Neural progenitor cell (in vitro differentiated cells): ENCODE measurements at regions not wholly inside any gene's neighbourhood (a gene's known extent, or its start where the extent isn't known, plus 50 kb on each side); places are given as distances from the start of the nearest gene placed in this dataset.

Experiments
- EZH2 ChIP-seq: fragments of 200-600 bp; sonication (generic); IDR thresholded peaks from 2 replicates; pipeline ENCODE4 v1.6.1; 2017; ENCODE audit warnings: antibody characterized with exemption, mild to moderate bottlenecking, moderate library complexity
- TF ChIP-seq, protein P1 (sequence below): fragments of 200-600 bp; sonication (generic); IDR thresholded peaks from 2 replicates; pipeline ENCODE4 v1.5.1; 2017; ENCODE audit warnings: antibody characterized with exemption, mild to moderate bottlenecking

DNA sequence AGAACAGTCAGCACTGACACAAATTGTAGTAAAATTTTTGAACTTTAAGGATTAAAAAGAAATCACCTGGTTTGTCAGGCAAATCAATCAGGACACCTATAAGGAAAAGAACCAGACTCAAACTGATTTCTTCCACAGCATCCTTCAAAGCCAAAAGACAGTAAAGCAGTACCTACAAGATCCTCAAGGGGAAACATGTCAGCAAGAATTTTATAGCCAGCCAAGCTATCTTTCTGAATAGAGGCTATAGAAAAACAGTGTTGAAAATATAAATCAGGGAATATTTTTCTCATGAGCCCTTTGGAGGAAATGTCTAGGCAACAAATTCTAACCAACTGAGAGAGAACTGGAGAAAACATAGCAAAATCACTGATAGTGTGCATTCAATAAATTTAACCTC is 301.4 kb upstream of the UBE2E2 start:
- TF ChIP-seq, protein P1, sequence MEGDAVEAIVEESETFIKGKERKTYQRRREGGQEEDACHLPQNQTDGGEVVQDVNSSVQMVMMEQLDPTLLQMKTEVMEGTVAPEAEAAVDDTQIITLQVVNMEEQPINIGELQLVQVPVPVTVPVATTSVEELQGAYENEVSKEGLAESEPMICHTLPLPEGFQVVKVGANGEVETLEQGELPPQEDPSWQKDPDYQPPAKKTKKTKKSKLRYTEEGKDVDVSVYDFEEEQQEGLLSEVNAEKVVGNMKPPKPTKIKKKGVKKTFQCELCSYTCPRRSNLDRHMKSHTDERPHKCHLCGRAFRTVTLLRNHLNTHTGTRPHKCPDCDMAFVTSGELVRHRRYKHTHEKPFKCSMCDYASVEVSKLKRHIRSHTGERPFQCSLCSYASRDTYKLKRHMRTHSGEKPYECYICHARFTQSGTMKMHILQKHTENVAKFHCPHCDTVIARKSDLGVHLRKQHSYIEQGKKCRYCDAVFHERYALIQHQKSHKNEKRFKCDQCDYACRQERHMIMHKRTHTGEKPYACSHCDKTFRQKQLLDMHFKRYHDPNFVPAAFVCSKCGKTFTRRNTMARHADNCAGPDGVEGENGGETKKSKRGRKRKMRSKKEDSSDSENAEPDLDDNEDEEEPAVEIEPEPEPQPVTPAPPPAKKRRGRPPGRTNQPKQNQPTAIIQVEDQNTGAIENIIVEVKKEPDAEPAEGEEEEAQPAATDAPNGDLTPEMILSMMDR = peak; percentile 15
- no peak for TF ChIP-seq EZH2
